ENCODE measurements at regions not wholly inside any gene's neighbourhood (a gene's known extent, or its start where the extent isn't known, plus 50 kb on each side); places are given as distances from the start of the nearest gene placed in this dataset.

DNA sequence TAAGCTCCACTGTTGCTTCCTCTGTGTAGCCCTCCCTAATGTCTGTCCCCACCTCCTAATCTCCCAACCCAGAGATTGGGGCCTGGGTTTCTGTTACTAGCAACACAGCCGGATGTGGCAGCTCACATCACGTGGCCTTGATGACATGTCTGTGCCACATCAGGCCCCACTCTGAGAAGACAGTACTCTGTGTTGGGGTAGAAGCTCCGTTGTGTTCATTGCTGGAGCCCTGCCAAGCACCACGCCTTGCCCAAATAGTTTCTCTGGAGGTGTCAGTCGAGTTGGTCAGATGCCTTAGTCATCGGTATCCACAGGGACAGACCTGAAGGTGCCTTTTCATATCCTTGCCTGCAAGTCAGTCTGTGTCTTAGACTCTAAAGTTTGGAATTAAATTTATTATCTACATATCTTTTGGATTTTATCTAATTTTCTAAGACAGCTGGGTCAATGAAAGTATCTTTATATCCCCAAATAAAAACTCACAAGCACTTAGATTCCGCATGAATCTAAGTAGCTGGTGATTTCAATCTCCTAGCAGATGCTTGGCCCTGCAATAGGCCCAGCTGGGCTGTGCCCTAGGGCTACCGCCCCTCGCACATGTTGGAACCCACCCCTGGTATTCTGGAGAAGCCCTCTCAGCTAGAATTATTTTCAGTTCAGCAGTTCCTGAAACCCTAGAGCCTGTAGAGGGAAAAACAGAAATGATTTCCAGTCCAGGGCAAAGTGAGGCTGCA, 204.0 kb upstream of the TSHZ3 start:
- TF ChIP-seq POLR2A (IDR thresholded peaks at IDR 0.05; ENCODE audit: low read depth, low read length) (no peak), CTCF (conservative IDR thresholded peaks at IDR 0.05; ENCODE audit: low read depth, low read length) (no peak), RAD21 (IDR thresholded peaks at IDR 0.05; ENCODE audit: low read length) (no peak), SMC3 (IDR thresholded peaks at IDR 0.05; ENCODE audit: low read depth, low read length) (no peak), MAFK (IDR thresholded peaks at IDR 0.05; ENCODE audit: low read depth, low read length) (no peak), CEBPB (IDR thresholded peaks at IDR 0.05; ENCODE audit: low read depth, low read length) (no peak), BHLHE40 (IDR thresholded peaks at IDR 0.05; ENCODE audit: low read depth, low read length) (no peak), FOS (IDR thresholded peaks at IDR 0.05; ENCODE audit: low read depth, low read length) (no peak), RCOR1 (IDR thresholded peaks at IDR 0.05; ENCODE audit: insufficient replicate concordance, low read length) (no peak), CHD1 (IDR thresholded peaks at IDR 0.05; ENCODE audit: low read depth, low read length) (no peak), MAZ (IDR thresholded peaks at IDR 0.05; ENCODE audit: borderline replicate concordance, low read depth, low read length) (no peak), MXI1 (IDR thresholded peaks at IDR 0.05; ENCODE audit: borderline replicate concordance, low read depth, low read length) (no peak)

Measured in IMR-90 (cell line).